DMS79 (cell line): ENCODE measurements at regions not wholly inside any gene's neighbourhood (a gene's known extent, or its start where the extent isn't known, plus 50 kb on each side); places are given as distances from the start of the nearest gene placed in this dataset.
A peak's percentile ranks its signal among the peaks of the same experiment; 100 is the strongest.
"Not testable (repeated sequence)": the region's sequence is repeated elsewhere in the genome, so short reads cannot be mapped to it uniquely, and the experiment has no call there.

ENCODE experiments used
- DNase-seq: peaks from one replicate; lab custom pipeline; 2025; lab: John Stamatoyannopoulos, UW

GRCh38 chr10:78437407-78437768 is 403.7 kb downstream of the RPS24 start:
- DNase-seq: no peak

GRCh38 chr10:78437998-78438906 is 404.6 kb downstream of the RPS24 start:
- no peak for DNase-seq

GRCh38 chr10:78438907-78439809 is 405.5 kb downstream of the RPS24 start:
- DNase-seq: no peak

- no peak for DNase-seq
These were observed 407.3 kb downstream of the RPS24 start for GRCh38 chr10:78441010-78441409.

- DNase-seq: no peak
These were observed 408.0 kb downstream of the RPS24 start for GRCh38 chr10:78441694-78442093.

GRCh38 chr10:78442836-78443550 is 409.3 kb downstream of the RPS24 start:
- no peak for DNase-seq

GRCh38 chr10:78443900-78444571 is 410.4 kb downstream of the RPS24 start:
- no peak for DNase-seq

- DNase-seq: not testable (repeated sequence)
These were observed 411.1 kb downstream of the RPS24 start for GRCh38 chr10:78444741-78445140.

- no peak for DNase-seq
These were observed 411.6 kb downstream of the RPS24 start for GRCh38 chr10:78445308-78445707.

- no peak for DNase-seq
These were observed 414.8 kb downstream of the RPS24 start for GRCh38 chr10:78448470-78448869.

GRCh38 chr10:78448994-78449418 is 415.3 kb downstream of the RPS24 start:
- DNase-seq: no peak

GRCh38 chr10:78449554-78449953 is 415.9 kb downstream of the RPS24 start:
- no peak for DNase-seq

- DNase-seq: no peak
These were observed 416.6 kb downstream of the RPS24 start for GRCh38 chr10:78450239-78450638.

GRCh38 chr10:78450807-78451485 is 417.3 kb downstream of the RPS24 start:
- no peak for DNase-seq

GRCh38 chr10:78451592-78451991 is 417.9 kb downstream of the RPS24 start:
- DNase-seq: peak; percentile 38

- DNase-seq: no peak
These were observed 420.5 kb downstream of the RPS24 start for GRCh38 chr10:78454123-78454645.

- DNase-seq: no peak
These were observed 421.6 kb downstream of the RPS24 start for GRCh38 chr10:78455236-78455635.

- no peak for DNase-seq
These were observed 422.1 kb downstream of the RPS24 start for GRCh38 chr10:78455811-78456210.

GRCh38 chr10:78456649-78457400 is 423.2 kb downstream of the RPS24 start:
- no peak for DNase-seq
